ENCODE measurements at regions not wholly inside any gene's neighbourhood (a gene's known extent, or its start where the extent isn't known, plus 50 kb on each side); places are given as distances from the start of the nearest gene placed in this dataset.

- TF ChIP-seq, protein P1, sequence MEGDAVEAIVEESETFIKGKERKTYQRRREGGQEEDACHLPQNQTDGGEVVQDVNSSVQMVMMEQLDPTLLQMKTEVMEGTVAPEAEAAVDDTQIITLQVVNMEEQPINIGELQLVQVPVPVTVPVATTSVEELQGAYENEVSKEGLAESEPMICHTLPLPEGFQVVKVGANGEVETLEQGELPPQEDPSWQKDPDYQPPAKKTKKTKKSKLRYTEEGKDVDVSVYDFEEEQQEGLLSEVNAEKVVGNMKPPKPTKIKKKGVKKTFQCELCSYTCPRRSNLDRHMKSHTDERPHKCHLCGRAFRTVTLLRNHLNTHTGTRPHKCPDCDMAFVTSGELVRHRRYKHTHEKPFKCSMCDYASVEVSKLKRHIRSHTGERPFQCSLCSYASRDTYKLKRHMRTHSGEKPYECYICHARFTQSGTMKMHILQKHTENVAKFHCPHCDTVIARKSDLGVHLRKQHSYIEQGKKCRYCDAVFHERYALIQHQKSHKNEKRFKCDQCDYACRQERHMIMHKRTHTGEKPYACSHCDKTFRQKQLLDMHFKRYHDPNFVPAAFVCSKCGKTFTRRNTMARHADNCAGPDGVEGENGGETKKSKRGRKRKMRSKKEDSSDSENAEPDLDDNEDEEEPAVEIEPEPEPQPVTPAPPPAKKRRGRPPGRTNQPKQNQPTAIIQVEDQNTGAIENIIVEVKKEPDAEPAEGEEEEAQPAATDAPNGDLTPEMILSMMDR (IDR thresholded peaks at IDR 0.05; ENCODE audit: poor library complexity, severe bottlenecking) = no peak
- TF ChIP-seq EP300 (conservative IDR thresholded peaks at IDR 0.05; ENCODE audit: poor library complexity, severe bottlenecking) (no peak), POLR2AphosphoS5 (IDR thresholded peaks at IDR 0.05) (no peak), TAF1 (IDR thresholded peaks at IDR 0.05; ENCODE audit: low read depth) (no peak), EZH2 (IDR thresholded peaks at IDR 0.05; ENCODE audit: borderline replicate concordance, insufficient read depth, low read length, poor library complexity, severe bottlenecking) (no peak), RAD21 (conservative IDR thresholded peaks at IDR 0.05) (no peak)
These were observed 150.1 kb upstream of the PGR start for GRCh38 chr11:101279728-101280127.

Measured in neural cell (in vitro differentiated cells).